Ishikawa (cell line): ENCODE measurements at regions not wholly inside any gene's neighbourhood (a gene's known extent, or its start where the extent isn't known, plus 50 kb on each side); places are given as distances from the start of the nearest gene placed in this dataset.

Experiments
- CEBPB ChIP-seq: IDR thresholded peaks from 2 replicates; pipeline ENCODE4 v1.6.1; 2012
- CREB1 ChIP-seq: IDR thresholded peaks from 2 replicates; pipeline ENCODE4 v1.6.1; 2012; ENCODE audit warnings: low read depth
- EP300 ChIP-seq: IDR thresholded peaks from 2 replicates; pipeline ENCODE4 v1.6.1; 2012; ENCODE audit warnings: borderline replicate concordance
- NFIC ChIP-seq: IDR thresholded peaks from 2 replicates; pipeline ENCODE4 v1.6.1; 2012
- RAD21 ChIP-seq: IDR thresholded peaks from 2 replicates; pipeline ENCODE4 v1.6.1; 2012; ENCODE audit warnings: low read depth
- TAF1 ChIP-seq: IDR thresholded peaks from 2 replicates; pipeline ENCODE4 v1.6.1; 2012; ENCODE audit warnings: low read depth, mild to moderate bottlenecking
- TCF12 ChIP-seq: IDR thresholded peaks from 2 replicates; pipeline ENCODE4 v1.6.1; 2012; ENCODE audit warnings: low read depth
- TEAD4 ChIP-seq: IDR thresholded peaks from 2 replicates; pipeline ENCODE4 v1.6.1; 2012
- YY1 ChIP-seq: IDR thresholded peaks from 2 replicates; pipeline ENCODE4 v1.6.1; 2012; ENCODE audit warnings: low read depth
- ZBTB7A ChIP-seq: IDR thresholded peaks from 2 replicates; pipeline ENCODE4 v1.6.1; 2012; ENCODE audit warnings: low read depth
- TF ChIP-seq, protein P1 (sequence below): IDR thresholded peaks from 2 replicates; pipeline ENCODE4 v1.6.1; 2012; ENCODE audit warnings: low read depth, mild to moderate bottlenecking
- TF ChIP-seq, protein P2 (sequence below): IDR thresholded peaks from 2 replicates; pipeline ENCODE4 v1.6.1; 2012
- TF ChIP-seq, protein P3 (sequence below): IDR thresholded peaks from 2 replicates; pipeline ENCODE4 v1.6.1; 2012

DNA sequence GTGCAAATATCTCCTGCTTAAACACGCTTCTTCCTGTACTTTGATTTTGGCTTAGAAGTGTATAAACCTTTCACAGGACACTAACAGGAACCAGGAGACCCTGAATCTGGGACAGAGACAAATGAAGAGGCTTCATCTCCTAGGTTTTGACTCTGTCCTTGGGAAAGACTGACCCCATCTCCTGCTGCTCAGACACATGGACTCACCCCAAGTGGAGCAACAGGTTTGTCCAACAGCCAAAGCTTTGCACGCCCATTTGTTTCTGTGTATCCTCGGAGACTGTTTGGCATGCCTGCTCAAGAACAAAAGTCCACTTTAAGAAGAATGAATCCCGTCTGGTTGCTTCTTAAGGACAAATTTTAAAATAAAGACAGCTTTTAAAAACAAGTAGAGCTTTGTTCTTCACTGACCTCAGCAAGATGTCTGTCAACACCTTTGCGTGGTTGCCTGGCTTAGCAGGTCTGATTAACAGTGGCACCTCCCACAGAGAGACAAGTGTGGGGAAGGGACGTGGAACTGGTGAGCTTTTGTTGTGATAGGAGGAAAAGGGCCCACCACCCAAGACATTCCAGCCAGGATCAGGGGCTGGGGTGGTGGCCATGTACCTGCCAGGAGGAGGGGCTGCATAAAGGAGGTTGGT is 202.6 kb downstream of the SOD2 start:
- TF ChIP-seq TEAD4 (no peak), EP300 (no peak), ZBTB7A (no peak), YY1 (no peak), TCF12 (no peak), TAF1 (no peak), CEBPB (no peak), RAD21 (no peak), CREB1 (no peak), NFIC (no peak)
- TF ChIP-seq, protein P1, sequence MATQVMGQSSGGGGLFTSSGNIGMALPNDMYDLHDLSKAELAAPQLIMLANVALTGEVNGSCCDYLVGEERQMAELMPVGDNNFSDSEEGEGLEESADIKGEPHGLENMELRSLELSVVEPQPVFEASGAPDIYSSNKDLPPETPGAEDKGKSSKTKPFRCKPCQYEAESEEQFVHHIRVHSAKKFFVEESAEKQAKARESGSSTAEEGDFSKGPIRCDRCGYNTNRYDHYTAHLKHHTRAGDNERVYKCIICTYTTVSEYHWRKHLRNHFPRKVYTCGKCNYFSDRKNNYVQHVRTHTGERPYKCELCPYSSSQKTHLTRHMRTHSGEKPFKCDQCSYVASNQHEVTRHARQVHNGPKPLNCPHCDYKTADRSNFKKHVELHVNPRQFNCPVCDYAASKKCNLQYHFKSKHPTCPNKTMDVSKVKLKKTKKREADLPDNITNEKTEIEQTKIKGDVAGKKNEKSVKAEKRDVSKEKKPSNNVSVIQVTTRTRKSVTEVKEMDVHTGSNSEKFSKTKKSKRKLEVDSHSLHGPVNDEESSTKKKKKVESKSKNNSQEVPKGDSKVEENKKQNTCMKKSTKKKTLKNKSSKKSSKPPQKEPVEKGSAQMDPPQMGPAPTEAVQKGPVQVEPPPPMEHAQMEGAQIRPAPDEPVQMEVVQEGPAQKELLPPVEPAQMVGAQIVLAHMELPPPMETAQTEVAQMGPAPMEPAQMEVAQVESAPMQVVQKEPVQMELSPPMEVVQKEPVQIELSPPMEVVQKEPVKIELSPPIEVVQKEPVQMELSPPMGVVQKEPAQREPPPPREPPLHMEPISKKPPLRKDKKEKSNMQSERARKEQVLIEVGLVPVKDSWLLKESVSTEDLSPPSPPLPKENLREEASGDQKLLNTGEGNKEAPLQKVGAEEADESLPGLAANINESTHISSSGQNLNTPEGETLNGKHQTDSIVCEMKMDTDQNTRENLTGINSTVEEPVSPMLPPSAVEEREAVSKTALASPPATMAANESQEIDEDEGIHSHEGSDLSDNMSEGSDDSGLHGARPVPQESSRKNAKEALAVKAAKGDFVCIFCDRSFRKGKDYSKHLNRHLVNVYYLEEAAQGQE, result no peak
- TF ChIP-seq, protein P2, sequence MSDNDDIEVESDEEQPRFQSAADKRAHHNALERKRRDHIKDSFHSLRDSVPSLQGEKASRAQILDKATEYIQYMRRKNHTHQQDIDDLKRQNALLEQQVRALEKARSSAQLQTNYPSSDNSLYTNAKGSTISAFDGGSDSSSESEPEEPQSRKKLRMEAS, result no peak
- TF ChIP-seq, protein P3, sequence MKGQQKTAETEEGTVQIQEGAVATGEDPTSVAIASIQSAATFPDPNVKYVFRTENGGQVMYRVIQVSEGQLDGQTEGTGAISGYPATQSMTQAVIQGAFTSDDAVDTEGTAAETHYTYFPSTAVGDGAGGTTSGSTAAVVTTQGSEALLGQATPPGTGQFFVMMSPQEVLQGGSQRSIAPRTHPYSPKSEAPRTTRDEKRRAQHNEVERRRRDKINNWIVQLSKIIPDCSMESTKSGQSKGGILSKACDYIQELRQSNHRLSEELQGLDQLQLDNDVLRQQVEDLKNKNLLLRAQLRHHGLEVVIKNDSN, result no peak
